ENCODE measurements at regions not wholly inside any gene's neighbourhood (a gene's known extent, or its start where the extent isn't known, plus 50 kb on each side); places are given as distances from the start of the nearest gene placed in this dataset.
"Not testable (repeated sequence)": the region's sequence is repeated elsewhere in the genome, so short reads cannot be mapped to it uniquely, and the experiment has no call there.

DNA sequence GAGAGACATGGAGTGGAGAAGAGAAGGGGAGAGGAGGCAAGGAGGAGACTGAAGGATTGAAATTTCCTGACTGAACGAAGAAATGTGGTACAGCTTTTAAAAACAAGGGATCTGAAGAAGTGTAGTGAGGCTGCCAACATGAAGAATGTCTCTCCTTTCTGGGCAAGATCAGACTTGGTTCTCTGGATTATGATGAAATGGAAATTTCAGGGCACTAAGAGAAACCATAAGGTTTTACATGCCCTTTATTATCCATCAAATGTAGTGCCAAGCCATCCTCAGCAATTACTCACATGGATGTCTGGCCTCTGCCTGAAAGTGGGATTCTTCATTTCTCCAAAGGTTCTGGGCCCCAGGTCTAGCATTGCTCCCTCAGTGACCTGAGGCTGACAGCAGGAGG, 77.6 kb upstream of the CCDC80 start:
- no TSS peak for BruUV-seq (replicated peaks)
- H3K4me2 ChIP-seq (ENCODE audit: low read length) = no peak overlapping the region
- no peaks in the 10 kb centered on the region for H4K20me1 ChIP-seq (ENCODE audit: insufficient read depth, low read length)
- H3K36me3 ChIP-seq (ENCODE audit: insufficient read depth, low read length) = no peaks in the 10 kb centered on the region
- no peaks in the 10 kb centered on the region for H3K9me2 ChIP-seq (ENCODE audit: insufficient read depth, low read length)
- no peak overlapping the region for H2AFZ ChIP-seq (ENCODE audit: low read length)
- ChIA-PET POLR2A (no interaction called here), CTCF (ENCODE audit: unreplicated experiment) (no interaction called here)
- no peaks in the 10 kb centered on the region for H3K9me3 ChIP-seq (ENCODE audit: low read length)
- DNase-seq (ENCODE audit: low spot score) = no peak
- H3K79me2 ChIP-seq (ENCODE audit: insufficient read depth, low read depth, low read length) = no peaks in the 10 kb centered on the region
- H3K27ac ChIP-seq (ENCODE audit: low read depth, low read length, poor library complexity, severe bottlenecking) = no peak overlapping the region
- intact Hi-C loops (cut with micrococcal nuclease; ENCODE audit: unreplicated experiment) = no loop called here
- TF ChIP-seq CTCF (conservative IDR thresholded peaks at IDR 0.05; ENCODE audit: low read length) (no peak), EZH2phosphoT487 (IDR thresholded peaks at IDR 0.05; ENCODE audit: borderline replicate concordance, low read depth, low read length) (no peak)
- H3K4me3 ChIP-seq (ENCODE audit: low read depth, low read length, poor library complexity, severe bottlenecking) = no peak overlapping the region
- no peaks in the 10 kb centered on the region for H3K4me1 ChIP-seq (ENCODE audit: insufficient read depth, low read length, poor library complexity, severe bottlenecking)

- H3K27ac ChIP-seq (ENCODE audit: low read depth, low read length, poor library complexity, severe bottlenecking) = no peak overlapping the region
- H3K79me2 ChIP-seq (ENCODE audit: insufficient read depth, low read depth, low read length) = no peaks in the 10 kb centered on the region
- TF ChIP-seq EZH2phosphoT487 (IDR thresholded peaks at IDR 0.05; ENCODE audit: borderline replicate concordance, low read depth, low read length) (no peak), CTCF (conservative IDR thresholded peaks at IDR 0.05; ENCODE audit: low read length) (no peak)
- no peak for DNase-seq (ENCODE audit: low spot score)
- no peaks in the 10 kb centered on the region for H3K4me1 ChIP-seq (ENCODE audit: insufficient read depth, low read length, poor library complexity, severe bottlenecking)
- CTCF ChIA-PET (ENCODE audit: unreplicated experiment) = no interaction called here
- intact Hi-C loops (cut with micrococcal nuclease; ENCODE audit: unreplicated experiment) = no loop called here
- no peak overlapping the region for H3K4me3 ChIP-seq (ENCODE audit: low read depth, low read length, poor library complexity, severe bottlenecking)
- no peak overlapping the region for H3K4me2 ChIP-seq (ENCODE audit: low read length)
- BruUV-seq (replicated peaks) = no TSS peak
- no peaks in the 10 kb centered on the region for H3K9me2 ChIP-seq (ENCODE audit: insufficient read depth, low read length)
- POLR2A ChIA-PET = no interaction called here
- no peaks in the 10 kb centered on the region for H4K20me1 ChIP-seq (ENCODE audit: insufficient read depth, low read length)
- H3K9me3 ChIP-seq (ENCODE audit: low read length) = no peaks in the 10 kb centered on the region
- no peak overlapping the region for H2AFZ ChIP-seq (ENCODE audit: low read length)
- H3K36me3 ChIP-seq (ENCODE audit: insufficient read depth, low read length) = no peaks in the 10 kb centered on the region
Observed at GRCh38 chr3:112709911-112710310, 69.0 kb upstream of the CCDC80 start.

GRCh38 chr3:112699436-112699978, 58.6 kb upstream of the CCDC80 start:
- CTCF ChIA-PET (ENCODE audit: unreplicated experiment) = no interaction called here
- TF ChIP-seq CTCF (conservative IDR thresholded peaks at IDR 0.05; ENCODE audit: low read length) (no peak), EZH2phosphoT487 (IDR thresholded peaks at IDR 0.05; ENCODE audit: borderline replicate concordance, low read depth, low read length) (no peak)
- Histone ChIP-seq H3K4me1 (ENCODE audit: insufficient read depth, low read length, poor library complexity, severe bottlenecking) (no peaks in the 10 kb centered on the region), H3K9me3 (ENCODE audit: low read length) (no peaks in the 10 kb centered on the region), H3K27ac (ENCODE audit: low read depth, low read length, poor library complexity, severe bottlenecking) (no peak overlapping the region), H2AFZ (ENCODE audit: low read length) (no peak overlapping the region), H3K4me2 (ENCODE audit: low read length) (no peak overlapping the region), H3K79me2 (ENCODE audit: insufficient read depth, low read depth, low read length) (no peaks in the 10 kb centered on the region), H3K36me3 (ENCODE audit: insufficient read depth, low read length) (no peaks in the 10 kb centered on the region), H3K9me2 (ENCODE audit: insufficient read depth, low read length) (no peaks in the 10 kb centered on the region), H3K4me3 (ENCODE audit: low read depth, low read length, poor library complexity, severe bottlenecking) (no peak overlapping the region), H4K20me1 (ENCODE audit: insufficient read depth, low read length) (no peaks in the 10 kb centered on the region)
- intact Hi-C loops (cut with micrococcal nuclease; ENCODE audit: unreplicated experiment) = no loop called here
- no peak for DNase-seq (ENCODE audit: low spot score)
- no TSS peak for BruUV-seq (replicated peaks)
- POLR2A ChIA-PET = no interaction called here

- H3K4me3 ChIP-seq (ENCODE audit: low read depth, low read length, poor library complexity, severe bottlenecking); CTCF ChIA-PET (ENCODE audit: unreplicated experiment); H3K79me2 ChIP-seq (ENCODE audit: insufficient read depth, low read depth, low read length); POLR2A ChIA-PET; H3K4me2 ChIP-seq (ENCODE audit: low read length); H2AFZ ChIP-seq (ENCODE audit: low read length); intact Hi-C loops (cut with micrococcal nuclease; ENCODE audit: unreplicated experiment); BruUV-seq (replicated peaks); H3K9me2 ChIP-seq (ENCODE audit: insufficient read depth, low read length); H3K4me1 ChIP-seq (ENCODE audit: insufficient read depth, low read length, poor library complexity, severe bottlenecking); H4K20me1 ChIP-seq (ENCODE audit: insufficient read depth, low read length); DNase-seq (ENCODE audit: low spot score); H3K36me3 ChIP-seq (ENCODE audit: insufficient read depth, low read length); H3K27ac ChIP-seq (ENCODE audit: low read depth, low read length, poor library complexity, severe bottlenecking); H3K9me3 ChIP-seq (ENCODE audit: low read length): not testable (repeated sequence)
Observed at GRCh38 chr3:112698442-112698841, 57.5 kb upstream of the CCDC80 start.

DNA sequence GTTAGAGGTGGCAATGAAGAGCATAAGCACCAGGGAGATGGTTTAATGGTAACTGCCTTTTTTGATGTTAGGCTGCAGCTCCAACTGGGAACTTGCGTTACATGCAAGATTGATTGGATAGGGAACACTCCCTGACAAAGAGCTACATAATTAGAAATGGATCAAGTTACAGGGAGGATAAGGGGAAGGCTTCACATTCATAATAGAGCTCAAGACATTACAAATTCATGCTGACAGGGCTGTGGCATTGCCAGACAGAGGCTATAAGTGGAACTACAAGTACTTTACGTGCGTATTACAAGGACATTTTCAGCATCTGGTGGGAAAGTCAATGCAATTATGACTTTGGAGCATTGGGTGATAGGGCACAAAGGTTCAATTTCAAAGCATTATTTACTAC, 55.3 kb upstream of the CCDC80 start:
- H3K27ac ChIP-seq (ENCODE audit: low read depth, low read length, poor library complexity, severe bottlenecking); H3K4me2 ChIP-seq (ENCODE audit: low read length); H2AFZ ChIP-seq (ENCODE audit: low read length); DNase-seq (ENCODE audit: low spot score); H4K20me1 ChIP-seq (ENCODE audit: insufficient read depth, low read length); H3K9me3 ChIP-seq (ENCODE audit: low read length); H3K79me2 ChIP-seq (ENCODE audit: insufficient read depth, low read depth, low read length); H3K4me1 ChIP-seq (ENCODE audit: insufficient read depth, low read length, poor library complexity, severe bottlenecking); POLR2A ChIA-PET; H3K9me2 ChIP-seq (ENCODE audit: insufficient read depth, low read length); H3K4me3 ChIP-seq (ENCODE audit: low read depth, low read length, poor library complexity, severe bottlenecking); CTCF ChIA-PET (ENCODE audit: unreplicated experiment); H3K36me3 ChIP-seq (ENCODE audit: insufficient read depth, low read length); BruUV-seq (replicated peaks); intact Hi-C loops (cut with micrococcal nuclease; ENCODE audit: unreplicated experiment): not testable (repeated sequence)
